GM12892 (cell line): ENCODE measurements at regions not wholly inside any gene's neighbourhood (a gene's known extent, or its start where the extent isn't known, plus 50 kb on each side); places are given as distances from the start of the nearest gene placed in this dataset.

Experiments
- DNase-seq: peaks from one replicate; pipeline ENCODE4 v3.0.0; 2011; ENCODE audit not compliant: insufficient read length
- FAIRE-seq: peaks from 2 replicates; lab custom pipeline; 2011; peaks lifted over from hg19 to GRCh38; lab: Jason Lieb, UNC
- POLR2A ChIP-seq: IDR thresholded peaks from 2 replicates; pipeline ENCODE4 v1.6.1; 2011; ENCODE audit warnings: low read depth, low read length, control low read depth
- POLR2AphosphoS5 ChIP-seq: IDR thresholded peaks from 2 replicates; pipeline ENCODE4 v1.6.1; 2011; ENCODE audit warnings: low read depth, low read length, control low read depth
- TAF1 ChIP-seq: IDR thresholded peaks from 2 replicates; pipeline ENCODE4 v1.6.1; 2011; ENCODE audit warnings: low read depth, mild to moderate bottlenecking, control low read depth, low read length, borderline replicate concordance

DNA sequence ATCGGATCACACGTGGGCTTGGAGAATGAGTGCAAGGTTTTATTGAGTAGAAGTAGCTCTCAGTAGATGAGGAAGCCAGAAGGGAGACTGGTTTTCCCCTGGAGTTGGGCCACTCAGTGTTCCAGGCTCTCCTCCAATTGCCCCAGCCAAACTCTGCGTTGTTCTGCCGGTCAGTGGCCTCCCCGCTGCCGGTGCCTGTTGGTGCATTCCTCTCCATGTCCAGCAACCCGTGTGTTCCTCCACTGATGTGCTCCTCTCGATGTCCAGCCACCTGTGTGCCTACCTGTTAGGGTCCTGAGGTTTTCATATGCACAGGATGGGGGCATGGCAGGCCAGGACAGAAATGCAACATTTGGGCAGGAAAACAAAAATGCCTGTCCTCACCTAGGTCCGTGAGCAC lies 888.0 kb upstream of the PTPRD start:
- no peak for TF ChIP-seq POLR2A
- TF ChIP-seq TAF1: no peak
- no peak for TF ChIP-seq POLR2AphosphoS5
- no peak for DNase-seq
- no peak for FAIRE-seq

DNA sequence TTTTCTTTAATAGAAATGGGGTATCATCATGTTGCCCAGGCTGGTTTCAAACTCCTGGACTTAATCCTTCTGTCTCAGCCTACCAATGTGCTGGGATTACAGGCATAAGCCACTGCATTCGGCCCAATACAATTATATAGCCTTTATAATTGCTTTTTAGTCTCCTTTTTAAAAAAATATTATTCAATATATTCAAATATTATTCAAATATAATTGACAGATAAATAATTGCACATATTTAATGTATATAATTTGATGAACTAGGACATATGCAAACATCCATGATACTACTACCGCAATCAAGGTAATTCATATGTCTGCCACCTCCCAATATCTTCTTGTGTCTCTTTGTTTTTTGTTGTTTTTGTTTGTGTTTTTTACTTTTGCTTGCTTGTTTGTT lies 894.2 kb upstream of the PTPRD start:
- no peak for FAIRE-seq
- TF ChIP-seq POLR2A (no peak), POLR2AphosphoS5 (no peak), TAF1 (no peak)
- DNase-seq: no peak

GRCh38 chr9:11537566-11537965 lies 924.8 kb upstream of the PTPRD start:
- no peak for TF ChIP-seq POLR2A
- TF ChIP-seq TAF1: no peak
- no peak for TF ChIP-seq POLR2AphosphoS5
- FAIRE-seq: no peak
- no peak for DNase-seq

DNA sequence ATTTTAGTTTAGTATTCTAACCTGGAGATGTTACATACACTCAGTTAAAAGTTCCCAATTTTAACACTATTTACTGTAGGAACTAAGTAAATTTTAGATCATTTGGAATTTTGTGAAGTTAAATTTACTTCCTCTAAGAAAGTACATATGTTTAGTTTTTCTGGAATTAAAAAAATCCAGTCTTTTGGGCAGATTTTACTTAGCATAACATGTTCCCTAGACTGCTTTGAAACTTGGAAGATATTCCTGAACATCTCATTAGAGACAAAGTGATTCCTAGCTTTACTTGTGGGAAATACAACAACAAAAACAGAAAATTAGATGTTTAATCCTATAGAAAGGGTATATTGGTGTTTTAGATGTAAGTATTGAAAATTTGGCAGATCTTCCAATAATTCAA lies 930.0 kb upstream of the PTPRD start:
- no peak for TF ChIP-seq POLR2A
- TF ChIP-seq POLR2AphosphoS5: no peak
- TF ChIP-seq TAF1: no peak
- no peak for FAIRE-seq
- no peak for DNase-seq

GRCh38 chr9:11546231-11546630 lies 933.4 kb upstream of the PTPRD start:
- DNase-seq (no peak), FAIRE-seq (no peak)
- TF ChIP-seq POLR2A (no peak), POLR2AphosphoS5 (no peak), TAF1 (no peak)

GRCh38 chr9:11549311-11549794 lies 936.6 kb upstream of the PTPRD start:
- no peak for DNase-seq
- no peak for TF ChIP-seq POLR2AphosphoS5
- no peak for TF ChIP-seq TAF1
- TF ChIP-seq POLR2A: no peak
- no peak for FAIRE-seq

DNA sequence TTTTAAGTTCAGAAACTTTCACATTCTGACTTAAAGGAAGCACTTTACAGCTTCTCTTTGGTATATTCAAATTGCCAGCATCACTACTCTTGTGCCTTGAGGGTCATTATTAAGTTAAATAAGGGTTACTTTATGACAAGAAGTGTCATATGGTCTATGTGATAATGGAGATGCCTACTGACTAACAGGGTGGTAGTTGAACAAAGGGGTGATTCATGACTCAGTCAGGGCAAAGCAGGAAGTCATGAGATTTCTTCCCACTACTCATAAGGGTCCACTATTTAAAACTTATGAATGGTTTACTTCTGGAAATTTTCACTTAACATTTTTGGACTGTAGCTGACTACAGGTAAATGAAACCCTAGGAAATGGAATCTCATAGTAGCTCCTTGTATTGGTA lies 938.3 kb upstream of the PTPRD start:
- FAIRE-seq (no peak), DNase-seq (no peak)
- TF ChIP-seq POLR2AphosphoS5 (no peak), POLR2A (no peak), TAF1 (no peak)

GRCh38 chr9:11558043-11558442 lies 945.2 kb upstream of the PTPRD start:
- FAIRE-seq: no peak
- DNase-seq: no peak
- TF ChIP-seq POLR2AphosphoS5 (no peak), POLR2A (no peak), TAF1 (no peak)

GRCh38 chr9:11559001-11559776 lies 946.4 kb upstream of the PTPRD start:
- TF ChIP-seq TAF1 (no peak), POLR2AphosphoS5 (no peak), POLR2A (no peak)
- DNase-seq: no peak
- FAIRE-seq: no peak

DNA sequence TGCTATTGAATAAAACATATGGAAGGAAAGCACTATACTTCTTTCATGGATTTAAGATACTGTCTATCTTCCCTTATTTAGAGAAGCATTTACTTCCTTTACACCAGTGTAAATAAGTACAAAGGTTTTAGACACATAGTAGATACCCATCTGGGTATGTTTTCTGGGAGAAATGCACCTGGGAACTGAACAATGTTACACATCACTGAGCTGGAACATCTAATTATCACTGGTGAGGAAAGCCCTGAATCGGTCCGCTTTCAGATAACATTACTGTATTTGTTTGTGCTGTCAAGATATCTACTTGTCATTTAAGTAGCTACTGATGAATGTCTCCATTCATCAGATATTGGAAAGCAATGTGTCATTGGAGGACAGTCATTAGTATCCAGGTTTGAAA lies 964.7 kb upstream of the PTPRD start:
- FAIRE-seq: no peak
- no peak for DNase-seq
- TF ChIP-seq POLR2AphosphoS5 (no peak), POLR2A (no peak), TAF1 (no peak)

GRCh38 chr9:11595756-11596155 lies 983.0 kb upstream of the PTPRD start:
- FAIRE-seq: no peak
- no peak for TF ChIP-seq POLR2A
- no peak for TF ChIP-seq POLR2AphosphoS5
- TF ChIP-seq TAF1: no peak
- no peak for DNase-seq

GRCh38 chr9:11618241-11618805 lies 1005.5 kb upstream of the PTPRD start:
- DNase-seq: peak; percentile 0
- no peak for FAIRE-seq
- TF ChIP-seq POLR2A: no peak
- TF ChIP-seq TAF1: no peak
- no peak for TF ChIP-seq POLR2AphosphoS5
